ENCODE measurements at regions not wholly inside any gene's neighbourhood (a gene's known extent, or its start where the extent isn't known, plus 50 kb on each side); places are given as distances from the start of the nearest gene placed in this dataset.

- WGBS, 2 experiments (ENCODE audit: low coverage in 1 of 2, low lambda C conversion rate in 2 of 2, missing lambda C conversion rate in 2 of 2): 7 to 16% methylated on average over 2 of the region's 2 CpGs
- no peak overlapping the region for H2AFZ ChIP-seq
- H4K20me1 ChIP-seq (ENCODE audit: insufficient read depth): no peaks in the 10 kb centered on the region
- no peak overlapping the region for H3K9ac ChIP-seq
- no peaks in the 10 kb centered on the region for H3K9me2 ChIP-seq (ENCODE audit: insufficient read depth)
- in situ Hi-C loops (cut with MboI): no loop called here
- no peaks in the 10 kb centered on the region for H3K9me3 ChIP-seq (ENCODE audit: low read depth)
- no peaks in the 10 kb centered on the region for H3K36me3 ChIP-seq (ENCODE audit: low read depth)
- no peaks in the 10 kb centered on the region for H3F3A ChIP-seq (ENCODE audit: insufficient read depth)
- no peaks in the 10 kb centered on the region for H3K79me2 ChIP-seq (ENCODE audit: insufficient read depth)
- no peaks in the 10 kb centered on the region for H3K27me3 ChIP-seq (replicated peaks; ENCODE audit: insufficient read depth)
- no peak overlapping the region for H3K4me3 ChIP-seq
- no peak overlapping the region for H3K27ac ChIP-seq
- DNase-seq: no peak
- TF ChIP-seq EZH2 (IDR thresholded peaks at IDR 0.05; ENCODE audit: insufficient read depth, poor library complexity, severe bottlenecking) (no peak), EZH2phosphoT487 (IDR thresholded peaks at IDR 0.05; ENCODE audit: insufficient read depth, low read depth) (no peak)
- H3K4me2 ChIP-seq (ENCODE audit: unreplicated experiment): no peak overlapping the region
- H3K4me1 ChIP-seq (ENCODE audit: insufficient read depth): no peaks in the 10 kb centered on the region
These were observed 442.6 kb upstream of the LRATD1 start for GRCh38 chr2:14189929-14190328.

GRCh38 chr2:14194233-14194632 is 438.3 kb upstream of the LRATD1 start:
- H2AFZ ChIP-seq: no peak overlapping the region
- DNase-seq: no peak
- in situ Hi-C loops (cut with MboI): no loop called here
- no peak for TF ChIP-seq EZH2 (IDR thresholded peaks at IDR 0.05; ENCODE audit: insufficient read depth, poor library complexity, severe bottlenecking)
- TF ChIP-seq EZH2phosphoT487 (IDR thresholded peaks at IDR 0.05; ENCODE audit: insufficient read depth, low read depth): no peak
- H3K9ac ChIP-seq: no peak overlapping the region
- H3K27ac ChIP-seq: no peak overlapping the region
- H3K27me3 ChIP-seq (replicated peaks; ENCODE audit: insufficient read depth): no peaks in the 10 kb centered on the region
- H3K36me3 ChIP-seq (ENCODE audit: low read depth): no peaks in the 10 kb centered on the region
- no peaks in the 10 kb centered on the region for H3F3A ChIP-seq (ENCODE audit: insufficient read depth)
- H4K20me1 ChIP-seq (ENCODE audit: insufficient read depth): no peaks in the 10 kb centered on the region
- peaks cover 3% of the 10 kb centered on the region for H3K9me3 ChIP-seq (ENCODE audit: low read depth)
- no peak overlapping the region for H3K4me3 ChIP-seq
- H3K4me1 ChIP-seq (ENCODE audit: insufficient read depth): no peaks in the 10 kb centered on the region
- no peaks in the 10 kb centered on the region for H3K9me2 ChIP-seq (ENCODE audit: insufficient read depth)
- 13 to 33% methylated on average over 1 of the region's 1 CpG for WGBS, 2 experiments (ENCODE audit: low coverage in 1 of 2, low lambda C conversion rate in 2 of 2, missing lambda C conversion rate in 2 of 2)
- no peak overlapping the region for H3K4me2 ChIP-seq (ENCODE audit: unreplicated experiment)
- H3K79me2 ChIP-seq (ENCODE audit: insufficient read depth): no peaks in the 10 kb centered on the region

GRCh38 chr2:14197293-14197692 is 435.2 kb upstream of the LRATD1 start:
- Histone ChIP-seq H3F3A (ENCODE audit: insufficient read depth) (no peaks in the 10 kb centered on the region), H3K79me2 (ENCODE audit: insufficient read depth) (no peaks in the 10 kb centered on the region), H3K9me2 (ENCODE audit: insufficient read depth) (no peaks in the 10 kb centered on the region), H3K9ac (no peak overlapping the region), H3K27ac (no peak overlapping the region), H3K4me3 (no peak overlapping the region), H3K9me3 (ENCODE audit: low read depth) (peaks cover 3% of the 10 kb centered on the region), H3K36me3 (ENCODE audit: low read depth) (no peaks in the 10 kb centered on the region), H3K27me3 (replicated peaks; ENCODE audit: insufficient read depth) (no peaks in the 10 kb centered on the region), H4K20me1 (ENCODE audit: insufficient read depth) (no peaks in the 10 kb centered on the region), H3K4me2 (ENCODE audit: unreplicated experiment) (no peak overlapping the region), H3K4me1 (ENCODE audit: insufficient read depth) (no peaks in the 10 kb centered on the region), H2AFZ (no peak overlapping the region)
- 31 to 32% methylated on average over 2 of the region's 2 CpGs for WGBS, 2 experiments (ENCODE audit: low coverage in 1 of 2, low lambda C conversion rate in 2 of 2, missing lambda C conversion rate in 2 of 2)
- in situ Hi-C loops (cut with MboI): no loop called here
- no peak for DNase-seq
- TF ChIP-seq EZH2phosphoT487 (IDR thresholded peaks at IDR 0.05; ENCODE audit: insufficient read depth, low read depth) (no peak), EZH2 (IDR thresholded peaks at IDR 0.05; ENCODE audit: insufficient read depth, poor library complexity, severe bottlenecking) (no peak)

- in situ Hi-C loops (cut with MboI): no loop called here
- Histone ChIP-seq H3K9me2 (ENCODE audit: insufficient read depth) (no peaks in the 10 kb centered on the region), H3K9me3 (ENCODE audit: low read depth) (peaks cover 3% of the 10 kb centered on the region), H4K20me1 (ENCODE audit: insufficient read depth) (no peaks in the 10 kb centered on the region), H3K27me3 (replicated peaks; ENCODE audit: insufficient read depth) (no peaks in the 10 kb centered on the region), H3K4me2 (ENCODE audit: unreplicated experiment) (no peak overlapping the region), H3K36me3 (ENCODE audit: low read depth) (no peaks in the 10 kb centered on the region), H3K9ac (no peak overlapping the region), H3F3A (ENCODE audit: insufficient read depth) (no peaks in the 10 kb centered on the region), H3K79me2 (ENCODE audit: insufficient read depth) (no peaks in the 10 kb centered on the region), H3K27ac (no peak overlapping the region), H3K4me1 (ENCODE audit: insufficient read depth) (no peaks in the 10 kb centered on the region), H2AFZ (no peak overlapping the region), H3K4me3 (no peak overlapping the region)
- no peak for TF ChIP-seq EZH2phosphoT487 (IDR thresholded peaks at IDR 0.05; ENCODE audit: insufficient read depth, low read depth)
- TF ChIP-seq EZH2 (IDR thresholded peaks at IDR 0.05; ENCODE audit: insufficient read depth, poor library complexity, severe bottlenecking): no peak
- DNase-seq: no peak
- 2% methylated on average over 3 of the region's 3 CpGs for WGBS, 2 experiments (ENCODE audit: low coverage in 1 of 2, low lambda C conversion rate in 2 of 2, missing lambda C conversion rate in 2 of 2)
These were observed 433.5 kb upstream of the LRATD1 start for GRCh38 chr2:14199040-14199439.

GRCh38 chr2:14219306-14219705 is 413.2 kb upstream of the LRATD1 start:
- no peak for DNase-seq
- WGBS, 2 experiments (ENCODE audit: low coverage in 1 of 2, low lambda C conversion rate in 2 of 2, missing lambda C conversion rate in 2 of 2): 10 to 17% methylated on average over 3 of the region's 3 CpGs
- no peaks in the 10 kb centered on the region for H3F3A ChIP-seq (ENCODE audit: insufficient read depth)
- H3K27ac ChIP-seq: no peak overlapping the region
- H3K36me3 ChIP-seq (ENCODE audit: low read depth): no peaks in the 10 kb centered on the region
- no peaks in the 10 kb centered on the region for H3K9me2 ChIP-seq (ENCODE audit: insufficient read depth)
- no peaks in the 10 kb centered on the region for H3K27me3 ChIP-seq (replicated peaks; ENCODE audit: insufficient read depth)
- TF ChIP-seq EZH2 (IDR thresholded peaks at IDR 0.05; ENCODE audit: insufficient read depth, poor library complexity, severe bottlenecking): no peak
- no peak for TF ChIP-seq EZH2phosphoT487 (IDR thresholded peaks at IDR 0.05; ENCODE audit: insufficient read depth, low read depth)
- H3K4me1 ChIP-seq (ENCODE audit: insufficient read depth): no peaks in the 10 kb centered on the region
- no peak overlapping the region for H2AFZ ChIP-seq
- H3K4me3 ChIP-seq: no peak overlapping the region
- H3K4me2 ChIP-seq (ENCODE audit: unreplicated experiment): no peak overlapping the region
- H3K9ac ChIP-seq: no peak overlapping the region
- H3K9me3 ChIP-seq (ENCODE audit: low read depth): no peaks in the 10 kb centered on the region
- in situ Hi-C loops (cut with MboI): no loop called here
- H3K79me2 ChIP-seq (ENCODE audit: insufficient read depth): no peaks in the 10 kb centered on the region
- H4K20me1 ChIP-seq (ENCODE audit: insufficient read depth): no peaks in the 10 kb centered on the region

Data from GM23248 (cell line).